ENCODE measurements at regions not wholly inside any gene's neighbourhood (a gene's known extent, or its start where the extent isn't known, plus 50 kb on each side); places are given as distances from the start of the nearest gene placed in this dataset.
"Not testable (repeated sequence)": the region's sequence is repeated elsewhere in the genome, so short reads cannot be mapped to it uniquely, and the experiment has no call there.

GRCh38 chr2:220756653-220757052 is 815.5 kb downstream of the EPHA4 start:
- no peak for DNase-seq (ENCODE audit: low read depth)
- POLR2A ChIA-PET = no interaction called here

GRCh38 chr2:220758376-220758775 is 813.7 kb downstream of the EPHA4 start:
- POLR2A ChIA-PET; H3K27me3 ChIP-seq (ENCODE audit: control insufficient read depth, insufficient read depth, low read length); DNase-seq (ENCODE audit: low read depth); H3K4me3 ChIP-seq (ENCODE audit: low read depth, low read length); H3K36me3 ChIP-seq (ENCODE audit: control insufficient read depth, insufficient read depth, low read length): not testable (repeated sequence)
- CTCF ChIA-PET = interaction anchor here (1.0 kb wide), 1 partner anchor 10 kb away, joined by 3 read pairs; no protein-coding TSS in a partner anchor

More at GRCh38 chr2:220756653-220757052, 815.5 kb downstream of the EPHA4 start:
- TF ChIP-seq CTCF (IDR thresholded peaks at IDR 0.05; ENCODE audit: insufficient read depth, low read depth, low read length) = no peak
- Histone ChIP-seq H3K36me3 (ENCODE audit: control insufficient read depth, insufficient read depth, low read length) (no peaks in the 10 kb centered on the region), H3K27me3 (ENCODE audit: control insufficient read depth, insufficient read depth, low read length) (no peaks in the 10 kb centered on the region), H3K4me3 (ENCODE audit: low read depth, low read length) (no peak overlapping the region)
- CTCF ChIA-PET = no interaction called here

- no peak for DNase-seq (ENCODE audit: low read depth)
- no peak overlapping the region for H3K4me3 ChIP-seq (ENCODE audit: low read depth, low read length)
- CTCF ChIA-PET = interaction anchor here (2.4 kb wide), 1 partner anchor 9 kb away, joined by 5 read pairs; no protein-coding TSS in a partner anchor
- no peaks in the 10 kb centered on the region for H3K36me3 ChIP-seq (ENCODE audit: control insufficient read depth, insufficient read depth, low read length)
- POLR2A ChIA-PET = no interaction called here
- H3K27me3 ChIP-seq (ENCODE audit: control insufficient read depth, insufficient read depth, low read length) = no peaks in the 10 kb centered on the region
- TF ChIP-seq CTCF (IDR thresholded peaks at IDR 0.05; ENCODE audit: insufficient read depth, low read depth, low read length) = no peak
These were observed 807.9 kb downstream of the EPHA4 start for GRCh38 chr2:220764171-220764570.

- no peaks in the 10 kb centered on the region for H3K36me3 ChIP-seq (ENCODE audit: control insufficient read depth, insufficient read depth, low read length)
- H3K27me3 ChIP-seq (ENCODE audit: control insufficient read depth, insufficient read depth, low read length) = no peaks in the 10 kb centered on the region
- CTCF ChIA-PET = interaction anchor here (0.6 to 0.7 kb wide), 2 partner anchors 14 to 1189 kb away, joined by 3 read pairs; no protein-coding TSS in a partner anchor
- POLR2A ChIA-PET = no interaction called here
- TF ChIP-seq CTCF (IDR thresholded peaks at IDR 0.05; ENCODE audit: insufficient read depth, low read depth, low read length) = no peak
- DNase-seq (ENCODE audit: low read depth) = no peak
- H3K4me3 ChIP-seq (ENCODE audit: low read depth, low read length) = no peak overlapping the region
These were observed 804.4 kb downstream of the EPHA4 start for GRCh38 chr2:220767591-220768255.

- TF ChIP-seq CTCF (IDR thresholded peaks at IDR 0.05; ENCODE audit: insufficient read depth, low read depth, low read length) = no peak
- H3K4me3 ChIP-seq (ENCODE audit: low read depth, low read length) = no peak overlapping the region
- ChIA-PET CTCF (no interaction called here), POLR2A (no interaction called here)
- H3K36me3 ChIP-seq (ENCODE audit: control insufficient read depth, insufficient read depth, low read length) = no peaks in the 10 kb centered on the region
- no peaks in the 10 kb centered on the region for H3K27me3 ChIP-seq (ENCODE audit: control insufficient read depth, insufficient read depth, low read length)
- DNase-seq (ENCODE audit: low read depth) = no peak
These were observed 796.1 kb downstream of the EPHA4 start for GRCh38 chr2:220775856-220776488.

GRCh38 chr2:220779076-220779475 is 793.0 kb downstream of the EPHA4 start:
- CTCF ChIA-PET; H3K27me3 ChIP-seq (ENCODE audit: control insufficient read depth, insufficient read depth, low read length); DNase-seq (ENCODE audit: low read depth); H3K4me3 ChIP-seq (ENCODE audit: low read depth, low read length); H3K36me3 ChIP-seq (ENCODE audit: control insufficient read depth, insufficient read depth, low read length); POLR2A ChIA-PET: not testable (repeated sequence)
